ENCODE measurements at regions not wholly inside any gene's neighbourhood (a gene's known extent, or its start where the extent isn't known, plus 50 kb on each side); places are given as distances from the start of the nearest gene placed in this dataset.

GRCh38 chr7:27374958-27375841, 132.6 kb downstream of the EVX1 start:
- no peak for TF ChIP-seq CTCF (IDR thresholded peaks at IDR 0.05; ENCODE audit: low read depth, low read length)
- H3K4me3 ChIP-seq (replicated peaks in 1 of 2; ENCODE audit: low read depth in 2 of 2, low read length in 2 of 2): no peak overlapping the region
- DNase-seq (ENCODE audit: low read depth in 2 of 2): no peak

DNA sequence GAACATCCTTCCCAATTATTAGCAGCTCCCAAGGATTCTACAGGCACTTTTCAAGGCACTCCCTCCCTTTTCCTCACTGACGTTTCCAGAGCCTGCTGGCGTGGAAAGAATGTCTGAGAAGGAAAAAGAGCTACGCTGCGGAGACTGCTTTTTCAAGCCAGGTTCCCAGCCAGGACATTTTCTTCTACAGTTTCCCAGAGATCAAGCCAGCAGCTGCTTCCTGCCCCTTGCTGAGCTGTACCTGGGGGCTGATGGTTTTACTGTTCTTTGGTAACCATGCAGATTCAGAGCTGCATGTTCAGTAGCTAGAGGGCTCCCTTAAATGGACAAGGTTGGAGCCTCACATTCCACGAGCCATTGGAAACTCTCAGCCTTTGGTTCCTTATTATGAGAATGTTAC, 133.4 kb downstream of the EVX1 start:
- H3K4me3 ChIP-seq (replicated peaks in 1 of 2; ENCODE audit: low read depth in 2 of 2, low read length in 2 of 2): no peak overlapping the region
- no peak for TF ChIP-seq CTCF (IDR thresholded peaks at IDR 0.05; ENCODE audit: low read depth, low read length)
- no peak for DNase-seq (ENCODE audit: low read depth in 2 of 2)

GRCh38 chr7:27377988-27378387, 135.4 kb downstream of the EVX1 start:
- no peak for TF ChIP-seq CTCF (IDR thresholded peaks at IDR 0.05; ENCODE audit: low read depth, low read length)
- H3K4me3 ChIP-seq (replicated peaks in 1 of 2; ENCODE audit: low read depth in 2 of 2, low read length in 2 of 2): no peak overlapping the region
- DNase-seq (ENCODE audit: low read depth in 2 of 2): no peak

- no peak for TF ChIP-seq CTCF (IDR thresholded peaks at IDR 0.05; ENCODE audit: low read depth, low read length)
- DNase-seq (ENCODE audit: low read depth in 2 of 2): no peak
- H3K4me3 ChIP-seq (replicated peaks in 1 of 2; ENCODE audit: low read depth in 2 of 2, low read length in 2 of 2): no peak overlapping the region
Measured at GRCh38 chr7:27382307-27382706, 139.7 kb downstream of the EVX1 start.

GRCh38 chr7:27386581-27386980, 144.0 kb downstream of the EVX1 start:
- H3K4me3 ChIP-seq (replicated peaks in 1 of 2; ENCODE audit: low read depth in 2 of 2, low read length in 2 of 2): no peak overlapping the region
- DNase-seq (ENCODE audit: low read depth in 2 of 2): no peak
- no peak for TF ChIP-seq CTCF (IDR thresholded peaks at IDR 0.05; ENCODE audit: low read depth, low read length)

DNA sequence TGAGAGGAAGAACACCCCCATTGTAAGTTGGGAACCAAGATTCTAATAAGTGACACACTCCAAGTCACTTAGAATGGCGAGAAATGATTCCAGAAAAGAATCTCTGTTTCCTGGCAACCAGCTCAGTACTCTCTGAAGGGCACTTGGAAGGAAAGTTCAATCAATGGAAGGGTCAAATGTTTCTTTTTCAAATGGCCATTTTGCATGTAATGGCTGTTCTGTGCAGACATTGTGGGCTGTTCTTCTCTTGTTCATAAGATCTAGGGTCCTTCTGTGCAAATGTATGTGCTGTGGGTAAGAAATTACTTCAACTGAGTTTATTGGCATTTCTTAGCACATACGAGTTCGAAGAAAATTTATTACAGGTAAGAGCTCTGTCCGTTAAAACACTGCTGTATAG, 145.3 kb downstream of the EVX1 start:
- DNase-seq (ENCODE audit: low read depth in 2 of 2): no peak
- TF ChIP-seq CTCF (IDR thresholded peaks at IDR 0.05; ENCODE audit: low read depth, low read length): no peak
- no peak overlapping the region for H3K4me3 ChIP-seq (replicated peaks in 1 of 2; ENCODE audit: low read depth in 2 of 2, low read length in 2 of 2)

All from cardiac fibroblast (primary cell).